ENCODE measurements at regions not wholly inside any gene's neighbourhood (a gene's known extent, or its start where the extent isn't known, plus 50 kb on each side); places are given as distances from the start of the nearest gene placed in this dataset.

DNA sequence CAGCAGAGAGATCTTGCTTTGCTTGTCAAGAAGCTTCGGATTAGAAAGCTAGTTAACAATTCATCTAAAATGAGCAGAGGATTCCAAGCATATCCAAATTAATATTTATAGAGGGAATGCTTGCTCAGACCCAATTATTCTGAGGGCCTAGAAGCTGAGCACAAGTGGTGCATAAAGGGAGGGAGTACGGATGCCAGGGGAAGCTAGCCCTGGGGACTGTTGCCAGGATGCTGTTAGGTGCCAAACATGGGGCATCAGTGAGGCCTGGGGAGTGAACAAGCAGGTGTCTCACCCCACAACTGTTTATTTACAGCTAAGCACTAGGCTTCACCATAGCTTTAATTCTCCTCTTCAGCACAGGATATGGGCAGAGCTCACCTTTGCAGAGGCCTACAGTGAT, 684.1 kb upstream of the C16orf82 start:
- TF ChIP-seq, protein P1, sequence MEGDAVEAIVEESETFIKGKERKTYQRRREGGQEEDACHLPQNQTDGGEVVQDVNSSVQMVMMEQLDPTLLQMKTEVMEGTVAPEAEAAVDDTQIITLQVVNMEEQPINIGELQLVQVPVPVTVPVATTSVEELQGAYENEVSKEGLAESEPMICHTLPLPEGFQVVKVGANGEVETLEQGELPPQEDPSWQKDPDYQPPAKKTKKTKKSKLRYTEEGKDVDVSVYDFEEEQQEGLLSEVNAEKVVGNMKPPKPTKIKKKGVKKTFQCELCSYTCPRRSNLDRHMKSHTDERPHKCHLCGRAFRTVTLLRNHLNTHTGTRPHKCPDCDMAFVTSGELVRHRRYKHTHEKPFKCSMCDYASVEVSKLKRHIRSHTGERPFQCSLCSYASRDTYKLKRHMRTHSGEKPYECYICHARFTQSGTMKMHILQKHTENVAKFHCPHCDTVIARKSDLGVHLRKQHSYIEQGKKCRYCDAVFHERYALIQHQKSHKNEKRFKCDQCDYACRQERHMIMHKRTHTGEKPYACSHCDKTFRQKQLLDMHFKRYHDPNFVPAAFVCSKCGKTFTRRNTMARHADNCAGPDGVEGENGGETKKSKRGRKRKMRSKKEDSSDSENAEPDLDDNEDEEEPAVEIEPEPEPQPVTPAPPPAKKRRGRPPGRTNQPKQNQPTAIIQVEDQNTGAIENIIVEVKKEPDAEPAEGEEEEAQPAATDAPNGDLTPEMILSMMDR (conservative IDR thresholded peaks at IDR 0.05; ENCODE audit: low read length), result no peak
- TF ChIP-seq EZH2phosphoT487 (IDR thresholded peaks at IDR 0.05; ENCODE audit: borderline replicate concordance, low read depth, low read length), result no peak
